Upper lobe of right lung (tissue), 1 donor: ENCODE measurements at regions not wholly inside any gene's neighbourhood (a gene's known extent, or its start where the extent isn't known, plus 50 kb on each side); places are given as distances from the start of the nearest gene placed in this dataset.
"Not testable (repeated sequence)": the region's sequence is repeated elsewhere in the genome, so short reads cannot be mapped to it uniquely, and the experiment has no call there.

Experiments used
- ATAC-seq: fragments of 200-7000 bp; cut with Tn5 transposase; one replicate; pipeline ENCODE4 v1.9.1; 2020; ENCODE audit warnings: mild to moderate bottlenecking, moderate library complexity
- DNase-seq: peaks from one replicate; pipeline ENCODE4 v3.0.0-alpha.2; 2020
- H3K27ac ChIP-seq: fragments of 200-600 bp; one replicate; pipeline ENCODE4 v1.8.0; 2022
- H3K27me3 ChIP-seq: fragments of 200-600 bp; one replicate; pipeline ENCODE4 v1.8.0; 2022; ENCODE audit warnings: mild to moderate bottlenecking
- H3K36me3 ChIP-seq: fragments of 200-600 bp; one replicate; pipeline ENCODE4 v1.8.0; 2022
- H3K4me1 ChIP-seq: fragments of 200-600 bp; one replicate; pipeline ENCODE4 v1.8.0; 2022
- H3K4me3 ChIP-seq: fragments of 200-600 bp; one replicate; pipeline ENCODE4 v1.8.0; 2022; ENCODE audit warnings: mild to moderate bottlenecking
- H3K9me3 ChIP-seq: fragments of 200-600 bp; one replicate; pipeline ENCODE4 v1.8.0; 2022
- CTCF ChIP-seq: fragments of 200-600 bp; IDR thresholded peaks from one replicate; pipeline ENCODE4 v1.8.0; 2022; ENCODE audit warnings: antibody characterized with exemption
- intact Hi-C: fragments of 100-400 bp; cut with DNase I; formaldehyde crosslinking; loops from one replicate; pipeline ENCODE4 v1.11.0; 2022
- donor health status: DM: no; HTN: yes; CAD: no; lungs with severe emphysema.

- no peaks in the 10 kb centered on the region for H3K27me3 ChIP-seq
- TF ChIP-seq CTCF: no peak
- no peaks in the 10 kb centered on the region for H3K4me1 ChIP-seq
- intact Hi-C loops: no loop called here
- DNase-seq: no peak
- no peaks in the 10 kb centered on the region for H3K9me3 ChIP-seq
- no peak overlapping the region for H3K4me3 ChIP-seq
- H3K36me3 ChIP-seq: no peaks in the 10 kb centered on the region
- H3K27ac ChIP-seq: no peak overlapping the region
- ATAC-seq: no peak
Observed at GRCh38 chr21:28127175-28127785, 865.4 kb downstream of the LTN1 start.

- Histone ChIP-seq H3K9me3 (no peaks in the 10 kb centered on the region), H3K4me3 (no peak overlapping the region), H3K27ac (no peak overlapping the region), H3K36me3 (no peaks in the 10 kb centered on the region), H3K4me1 (no peaks in the 10 kb centered on the region), H3K27me3 (no peaks in the 10 kb centered on the region)
- no peak for TF ChIP-seq CTCF
- no peak for DNase-seq
- intact Hi-C loops: no loop called here
- ATAC-seq: no peak
Observed at GRCh38 chr21:28126521-28127174, 866.0 kb downstream of the LTN1 start.

GRCh38 chr21:28124541-28124940 is 868.1 kb downstream of the LTN1 start:
- ATAC-seq: no peak
- Histone ChIP-seq H3K4me1 (no peaks in the 10 kb centered on the region), H3K27ac (no peak overlapping the region), H3K36me3 (no peaks in the 10 kb centered on the region), H3K27me3 (no peaks in the 10 kb centered on the region), H3K9me3 (no peaks in the 10 kb centered on the region), H3K4me3 (no peak overlapping the region)
- TF ChIP-seq CTCF: no peak
- no peak for DNase-seq
- intact Hi-C loops: no loop called here

GRCh38 chr21:28118570-28118969 is 874.1 kb downstream of the LTN1 start:
- no peaks in the 10 kb centered on the region for H3K36me3 ChIP-seq
- DNase-seq (no peak), ATAC-seq (no peak)
- TF ChIP-seq CTCF: no peak
- no peak overlapping the region for H3K4me3 ChIP-seq
- no peaks in the 10 kb centered on the region for H3K27me3 ChIP-seq
- no peaks in the 10 kb centered on the region for H3K4me1 ChIP-seq
- no peaks in the 10 kb centered on the region for H3K9me3 ChIP-seq
- H3K27ac ChIP-seq: no peak overlapping the region
- intact Hi-C loops: no loop called here

GRCh38 chr21:28114986-28115385 is 877.7 kb downstream of the LTN1 start:
- H3K4me3 ChIP-seq, ATAC-seq, DNase-seq, H3K9me3 ChIP-seq, H3K36me3 ChIP-seq, H3K27ac ChIP-seq, intact Hi-C loops, H3K27me3 ChIP-seq, H3K4me1 ChIP-seq: not testable (repeated sequence)

GRCh38 chr21:28113718-28114117 is 879.0 kb downstream of the LTN1 start:
- intact Hi-C loops: no loop called here

More at GRCh38 chr21:28113718-28114117, 879.0 kb downstream of the LTN1 start:
- no peaks in the 10 kb centered on the region for H3K9me3 ChIP-seq
- DNase-seq (no peak), ATAC-seq (no peak)
- H3K36me3 ChIP-seq: no peaks in the 10 kb centered on the region
- H3K4me3 ChIP-seq: no peak overlapping the region
- H3K27ac ChIP-seq: no peak overlapping the region
- TF ChIP-seq CTCF: no peak
- H3K4me1 ChIP-seq: no peaks in the 10 kb centered on the region
- no peaks in the 10 kb centered on the region for H3K27me3 ChIP-seq
